Mesothelial cell of epicardium (in vitro differentiated cells): ENCODE measurements at regions not wholly inside any gene's neighbourhood (a gene's known extent, or its start where the extent isn't known, plus 50 kb on each side); places are given as distances from the start of the nearest gene placed in this dataset.
"Not testable (repeated sequence)": the region's sequence is repeated elsewhere in the genome, so short reads cannot be mapped to it uniquely, and the experiment has no call there.

ENCODE experiments used
- DNase-seq, 2 experiments: peaks; one replicate each; pipeline ENCODE4 v3.0.0; 2021; ENCODE audit warnings: low spot score in 2 of 2; ENCODE audit not compliant: unreplicated experiment in 2 of 2
- H3K27ac Mint-ChIP-seq: 2 replicates; pipeline ENCODE4 v1.8.0; 2021; ENCODE audit warnings: mixed read lengths
- H3K27me3 Mint-ChIP-seq: 2 replicates; pipeline ENCODE4 v1.8.0; 2021; ENCODE audit warnings: low read depth, mixed read lengths
- H3K36me3 Mint-ChIP-seq: 2 replicates; pipeline ENCODE4 v1.8.0; 2021; ENCODE audit warnings: mixed read lengths
- H3K4me1 Mint-ChIP-seq: 2 replicates; pipeline ENCODE4 v1.8.0; 2021; ENCODE audit warnings: mixed read lengths
- H3K4me3 Mint-ChIP-seq: 2 replicates; pipeline ENCODE4 v1.8.0; 2021; ENCODE audit warnings: mild to moderate bottlenecking, moderate library complexity, mixed read lengths
- H3K9me3 Mint-ChIP-seq: 2 replicates; pipeline ENCODE4 v1.8.0; 2021; ENCODE audit warnings: mixed read lengths
- TF ChIP-seq, protein P1 (sequence below): fragments of 200-600 bp; sonication (generic); IDR thresholded peaks from one replicate; pipeline ENCODE4 v1.5.0; 2021; ENCODE audit warnings: antibody characterized with exemption; ENCODE audit not compliant: unreplicated experiment

DNA sequence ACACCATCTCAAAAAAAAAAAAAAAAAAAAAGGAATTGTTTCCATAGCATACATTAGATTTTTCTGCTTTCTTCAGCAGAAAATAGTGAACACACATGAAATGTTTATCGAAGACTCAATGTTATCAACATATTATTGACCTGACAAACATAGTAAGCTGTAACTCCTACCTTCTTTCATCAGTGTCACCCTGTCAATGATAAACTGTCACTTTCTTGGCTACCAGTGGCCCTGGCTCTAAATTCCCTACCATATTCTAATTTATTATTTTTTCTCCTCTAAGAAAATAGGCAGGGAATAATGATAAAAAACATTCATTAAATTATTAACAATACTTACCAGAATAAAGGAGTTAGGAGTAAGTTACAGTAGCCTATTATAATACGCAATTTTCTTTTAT lies 127.3 kb upstream of the KLHL1 start:
- H3K4me3 Mint-ChIP-seq, result no peak overlapping the region
- no peak for DNase-seq
- no peaks in the 10 kb centered on the region for H3K4me1 Mint-ChIP-seq
- H3K36me3 Mint-ChIP-seq, result no peaks in the 10 kb centered on the region
- TF ChIP-seq, protein P1, sequence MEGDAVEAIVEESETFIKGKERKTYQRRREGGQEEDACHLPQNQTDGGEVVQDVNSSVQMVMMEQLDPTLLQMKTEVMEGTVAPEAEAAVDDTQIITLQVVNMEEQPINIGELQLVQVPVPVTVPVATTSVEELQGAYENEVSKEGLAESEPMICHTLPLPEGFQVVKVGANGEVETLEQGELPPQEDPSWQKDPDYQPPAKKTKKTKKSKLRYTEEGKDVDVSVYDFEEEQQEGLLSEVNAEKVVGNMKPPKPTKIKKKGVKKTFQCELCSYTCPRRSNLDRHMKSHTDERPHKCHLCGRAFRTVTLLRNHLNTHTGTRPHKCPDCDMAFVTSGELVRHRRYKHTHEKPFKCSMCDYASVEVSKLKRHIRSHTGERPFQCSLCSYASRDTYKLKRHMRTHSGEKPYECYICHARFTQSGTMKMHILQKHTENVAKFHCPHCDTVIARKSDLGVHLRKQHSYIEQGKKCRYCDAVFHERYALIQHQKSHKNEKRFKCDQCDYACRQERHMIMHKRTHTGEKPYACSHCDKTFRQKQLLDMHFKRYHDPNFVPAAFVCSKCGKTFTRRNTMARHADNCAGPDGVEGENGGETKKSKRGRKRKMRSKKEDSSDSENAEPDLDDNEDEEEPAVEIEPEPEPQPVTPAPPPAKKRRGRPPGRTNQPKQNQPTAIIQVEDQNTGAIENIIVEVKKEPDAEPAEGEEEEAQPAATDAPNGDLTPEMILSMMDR, result no peak
- peaks cover 7% of the 10 kb centered on the region for H3K9me3 Mint-ChIP-seq
- no peak overlapping the region for H3K27ac Mint-ChIP-seq
- no peaks in the 10 kb centered on the region for H3K27me3 Mint-ChIP-seq

DNA sequence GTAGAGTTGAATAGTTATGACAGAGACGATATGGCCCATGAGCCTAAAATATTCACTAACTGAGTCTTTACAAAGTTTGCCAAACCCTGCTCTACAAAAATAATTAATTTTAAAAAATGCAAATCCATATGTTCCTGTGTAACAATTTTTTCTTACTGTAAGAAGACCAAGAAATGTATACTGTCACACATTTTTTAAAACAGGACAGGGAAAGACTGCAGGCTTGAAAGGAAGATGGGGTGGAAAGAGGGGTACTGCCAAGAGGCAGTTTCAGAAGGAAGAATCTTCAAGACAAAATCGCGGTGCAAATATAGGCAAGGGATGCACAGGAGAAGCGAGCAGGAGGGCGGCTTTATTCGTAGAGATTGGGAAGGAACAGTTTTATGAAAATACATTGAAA lies 115.7 kb upstream of the KLHL1 start:
- Mint-ChIP-seq H3K36me3 (no peaks in the 10 kb centered on the region), H3K9me3 (no peaks in the 10 kb centered on the region), H3K27me3 (no peaks in the 10 kb centered on the region), H3K4me1 (no peaks in the 10 kb centered on the region), H3K4me3 (no peak overlapping the region), H3K27ac (no peak overlapping the region)
- no peak for DNase-seq
- TF ChIP-seq, protein P1, result no peak

DNA sequence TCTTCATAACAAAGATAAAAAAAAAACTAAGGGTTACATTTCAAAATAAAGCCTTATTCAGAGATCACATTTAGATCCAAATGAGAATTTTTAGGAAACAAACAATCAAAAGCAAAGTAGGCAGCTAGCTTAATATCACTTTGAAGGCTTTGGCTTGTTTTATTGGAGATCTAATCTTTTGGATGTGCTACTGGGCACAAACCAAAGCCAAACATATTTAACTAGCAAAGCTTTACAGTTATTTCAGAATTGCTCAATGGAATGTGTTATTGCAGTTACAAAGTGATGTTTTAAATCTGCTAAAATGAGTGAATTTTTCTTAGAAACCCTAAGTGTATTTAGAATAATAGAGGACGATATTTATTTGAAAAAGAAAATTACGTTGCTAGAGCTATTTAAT lies 114.7 kb upstream of the KLHL1 start:
- TF ChIP-seq, protein P1, result no peak
- H3K4me1 Mint-ChIP-seq, result no peaks in the 10 kb centered on the region
- no peak overlapping the region for H3K4me3 Mint-ChIP-seq
- no peaks in the 10 kb centered on the region for H3K36me3 Mint-ChIP-seq
- H3K27ac Mint-ChIP-seq, result no peak overlapping the region
- H3K9me3 Mint-ChIP-seq, result no peaks in the 10 kb centered on the region
- DNase-seq, result no peak
- H3K27me3 Mint-ChIP-seq, result no peaks in the 10 kb centered on the region

DNA sequence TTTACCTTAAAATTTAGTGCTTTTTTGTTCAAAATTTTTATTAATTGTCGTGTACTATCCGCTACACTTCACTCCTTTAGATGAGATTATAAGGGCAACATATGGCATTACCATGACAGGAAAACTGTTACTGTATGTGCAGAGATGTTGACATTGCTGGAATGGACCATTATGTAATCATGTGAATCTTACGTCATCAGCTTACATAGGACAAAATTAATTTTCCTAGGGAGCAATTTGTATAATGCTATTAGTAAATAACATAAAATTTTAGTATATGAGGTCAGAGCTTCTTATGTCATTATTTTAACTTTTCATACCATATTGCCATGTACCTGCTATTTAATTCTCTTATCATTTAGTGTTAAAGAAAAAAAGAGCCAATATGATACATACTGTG lies 110.4 kb upstream of the KLHL1 start:
- H3K4me3 Mint-ChIP-seq, result no peak overlapping the region
- H3K9me3 Mint-ChIP-seq, result no peaks in the 10 kb centered on the region
- H3K4me1 Mint-ChIP-seq, result no peaks in the 10 kb centered on the region
- no peak overlapping the region for H3K27ac Mint-ChIP-seq
- TF ChIP-seq, protein P1, result no peak
- H3K27me3 Mint-ChIP-seq, result no peaks in the 10 kb centered on the region
- DNase-seq, result no peak
- H3K36me3 Mint-ChIP-seq, result no peaks in the 10 kb centered on the region

DNA sequence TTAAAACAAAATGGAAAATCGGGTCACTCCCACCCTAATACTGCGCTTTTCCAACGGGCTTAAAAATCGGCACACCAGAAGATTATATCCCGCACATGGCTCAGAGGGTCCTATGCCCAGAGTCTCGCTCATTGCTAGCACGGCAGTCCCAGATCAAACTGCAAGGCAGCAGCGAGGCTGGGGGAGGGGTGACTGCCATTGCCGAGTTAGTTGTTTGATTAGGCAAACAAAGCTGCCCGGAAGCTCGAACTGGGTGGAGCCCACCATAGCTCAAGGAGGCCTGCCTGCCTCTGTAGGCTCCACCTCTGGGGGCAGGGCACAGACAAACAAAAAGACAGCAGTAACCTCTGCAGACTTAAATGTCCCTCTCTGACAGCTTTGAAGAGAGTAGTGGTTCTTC lies 100.7 kb upstream of the KLHL1 start:
- H3K4me1 Mint-ChIP-seq, H3K27ac Mint-ChIP-seq, H3K36me3 Mint-ChIP-seq, H3K4me3 Mint-ChIP-seq, H3K27me3 Mint-ChIP-seq, DNase-seq: not testable (repeated sequence)
- H3K9me3 Mint-ChIP-seq, result peaks cover 25% of the 10 kb centered on the region

DNA sequence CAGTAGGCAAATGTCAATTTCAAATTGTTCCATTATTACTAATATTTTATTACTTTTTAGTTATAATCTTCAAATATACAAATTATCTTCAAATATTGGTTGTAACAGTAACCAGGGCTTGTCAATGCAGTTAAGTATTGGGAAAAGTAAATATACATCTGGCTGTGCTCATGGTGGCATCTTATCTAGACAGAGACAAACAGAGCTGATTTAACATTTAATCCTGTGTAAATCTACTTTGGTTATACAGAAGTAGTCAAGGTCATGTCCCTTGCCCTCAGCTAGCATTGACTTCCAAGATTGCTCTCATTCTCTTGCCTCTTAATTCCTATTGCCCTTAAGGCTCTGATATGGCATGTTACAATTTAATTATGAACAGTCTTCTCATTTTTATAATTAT lies 98.4 kb upstream of the KLHL1 start:
- peaks cover 36% of the 10 kb centered on the region for H3K9me3 Mint-ChIP-seq
- TF ChIP-seq, protein P1, result no peak
- H3K4me3 Mint-ChIP-seq, result no peak overlapping the region
- no peaks in the 10 kb centered on the region for H3K27me3 Mint-ChIP-seq
- DNase-seq, result no peak
- H3K36me3 Mint-ChIP-seq, result no peaks in the 10 kb centered on the region
- H3K4me1 Mint-ChIP-seq, result no peaks in the 10 kb centered on the region
- H3K27ac Mint-ChIP-seq, result no peak overlapping the region
